SJCRH30 (cell line): ENCODE measurements at regions not wholly inside any gene's neighbourhood (a gene's known extent, or its start where the extent isn't known, plus 50 kb on each side); places are given as distances from the start of the nearest gene placed in this dataset.
A peak's percentile ranks its signal among the peaks of the same experiment; 100 is the strongest.

Source experiments
- DNase-seq, 2 experiments: peaks; one replicate each; pipeline ENCODE4 v3.0.0-alpha.2; 2015 to 2020
- H3K27ac ChIP-seq: fragments of 250-450 bp; sonication (Bioruptor Pico); 2 replicates; pipeline ENCODE4 v1.5.1; 2020; ENCODE audit warnings: mild to moderate bottlenecking, moderate library complexity
- H3K27me3 ChIP-seq: fragments of 250-450 bp; sonication (Bioruptor Pico); 2 replicates; pipeline ENCODE4 v1.5.1; 2020; ENCODE audit warnings: mild to moderate bottlenecking, moderate library complexity
- H3K36me3 ChIP-seq: fragments of 250-450 bp; sonication (Bioruptor Pico); 2 replicates; pipeline ENCODE4 v1.5.1; 2020; ENCODE audit warnings: mild to moderate bottlenecking, moderate library complexity
- H3K4me1 ChIP-seq: fragments of 250-450 bp; sonication (Bioruptor Pico); 2 replicates; pipeline ENCODE4 v1.5.1; 2020; ENCODE audit warnings: mild to moderate bottlenecking, moderate library complexity
- H3K4me3 ChIP-seq: fragments of 250-450 bp; sonication (Bioruptor Pico); 2 replicates; pipeline ENCODE4 v1.5.1; 2020; ENCODE audit warnings: mild to moderate bottlenecking, moderate library complexity
- H3K9me3 ChIP-seq: fragments of 250-450 bp; sonication (Bioruptor Pico); replicated peaks from 2 replicates; pipeline ENCODE4 v1.5.1; 2020; ENCODE audit warnings: mild to moderate bottlenecking, moderate library complexity

GRCh38 chr19:31072451-31072850 lies 276.8 kb downstream of the TSHZ3 start:
- no peaks in the 10 kb centered on the region for H3K4me1 ChIP-seq
- no peaks in the 10 kb centered on the region for H3K36me3 ChIP-seq
- no peak overlapping the region for H3K27ac ChIP-seq
- DNase-seq: no peak
- no peaks in the 10 kb centered on the region for H3K27me3 ChIP-seq
- no peaks in the 10 kb centered on the region for H3K9me3 ChIP-seq
- no peak overlapping the region for H3K4me3 ChIP-seq

GRCh38 chr19:31071136-31071855 lies 277.9 kb downstream of the TSHZ3 start:
- Histone ChIP-seq H3K4me3 (no peak overlapping the region), H3K9me3 (no peaks in the 10 kb centered on the region), H3K27me3 (no peaks in the 10 kb centered on the region), H3K36me3 (no peaks in the 10 kb centered on the region), H3K27ac (no peak overlapping the region), H3K4me1 (peaks cover 6% of the 10 kb centered on the region)
- DNase-seq: no peak

DNA sequence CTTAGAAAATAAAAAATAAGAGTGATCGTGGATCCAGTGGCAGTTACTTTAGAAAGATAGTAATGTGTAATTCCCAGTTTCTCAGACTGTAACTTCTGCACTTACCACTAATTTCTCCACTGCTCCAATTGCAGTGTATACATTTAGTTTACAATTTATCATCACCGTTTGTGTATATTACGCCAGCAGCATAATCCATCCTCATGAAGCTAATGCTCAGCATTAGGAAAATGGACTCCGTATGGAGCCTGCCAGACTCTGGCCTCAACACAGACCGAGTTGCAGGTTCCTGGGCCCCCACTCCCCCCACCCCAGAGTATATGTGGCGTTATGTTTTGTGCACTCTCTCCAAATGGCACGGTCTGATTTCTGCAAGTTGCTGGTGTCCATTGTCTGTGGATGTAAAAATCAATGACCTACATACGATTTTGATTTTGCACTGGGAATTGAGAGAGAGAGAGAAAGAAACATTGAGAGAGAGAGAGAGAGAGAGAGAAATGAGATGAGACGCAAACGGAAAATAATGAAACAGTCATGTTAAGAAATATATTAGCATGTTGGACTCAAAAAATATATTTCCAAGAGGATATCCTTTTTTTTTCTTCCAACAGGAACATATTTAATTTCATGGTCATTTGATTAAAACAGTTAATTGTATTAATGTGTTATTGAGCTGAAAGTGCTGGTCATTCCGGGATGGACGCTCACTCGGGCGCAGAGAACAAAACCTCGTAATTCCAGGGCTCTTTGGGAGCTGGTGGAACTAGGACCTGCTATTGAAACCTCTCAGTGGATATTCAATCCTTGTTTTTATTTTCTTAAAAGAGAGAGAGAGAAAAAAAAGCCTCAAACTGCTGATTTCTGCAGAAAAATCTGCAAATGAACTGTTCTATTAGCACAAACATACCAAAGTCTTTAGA lies 278.8 kb downstream of the TSHZ3 start:
- no peak overlapping the region for H3K4me3 ChIP-seq
- DNase-seq: no peak
- no peaks in the 10 kb centered on the region for H3K9me3 ChIP-seq
- H3K27me3 ChIP-seq: no peaks in the 10 kb centered on the region
- no peaks in the 10 kb centered on the region for H3K36me3 ChIP-seq
- H3K4me1 ChIP-seq: peaks cover 15% of the 10 kb centered on the region
- H3K27ac ChIP-seq: no peak overlapping the region

- Histone ChIP-seq H3K27me3 (no peaks in the 10 kb centered on the region), H3K27ac (no peak overlapping the region), H3K36me3 (no peaks in the 10 kb centered on the region), H3K4me1 (peaks cover 29% of the 10 kb centered on the region), H3K9me3 (no peaks in the 10 kb centered on the region), H3K4me3 (no peak overlapping the region)
- no peak for DNase-seq
These were observed 281.0 kb downstream of the TSHZ3 start for GRCh38 chr19:31068268-31068667.

DNA sequence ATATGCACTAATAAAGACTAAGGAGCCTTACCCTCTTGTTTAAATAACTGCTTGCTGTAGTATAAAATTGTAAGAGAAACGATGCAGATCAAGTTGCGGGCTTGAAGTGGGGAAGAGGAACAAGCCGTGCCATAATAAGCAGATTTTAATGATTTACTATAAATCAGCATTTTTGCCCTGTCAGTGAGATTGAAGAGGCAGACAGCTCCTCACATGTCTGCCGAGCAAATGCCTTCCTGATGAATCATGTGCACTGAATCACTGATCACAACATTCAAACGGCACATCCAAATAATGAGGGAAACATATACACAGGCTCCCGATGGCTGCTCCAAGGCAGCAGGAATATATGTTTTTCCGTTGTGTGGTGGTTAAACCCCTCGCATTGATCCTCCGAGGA lies 282.9 kb downstream of the TSHZ3 start:
- H3K36me3 ChIP-seq: no peaks in the 10 kb centered on the region
- H3K27me3 ChIP-seq: no peaks in the 10 kb centered on the region
- peaks cover 29% of the 10 kb centered on the region for H3K4me1 ChIP-seq
- H3K27ac ChIP-seq: peak overlapping the region; percentile 23
- peak; percentile 27 to 40 for DNase-seq
- H3K9me3 ChIP-seq: no peaks in the 10 kb centered on the region
- no peak overlapping the region for H3K4me3 ChIP-seq

- H3K27me3 ChIP-seq: no peaks in the 10 kb centered on the region
- H3K4me1 ChIP-seq: peaks cover 29% of the 10 kb centered on the region
- no peak overlapping the region for H3K4me3 ChIP-seq
- H3K27ac ChIP-seq: peak overlapping the region; percentile 57
- H3K9me3 ChIP-seq: peaks cover 13% of the 10 kb centered on the region
- no peaks in the 10 kb centered on the region for H3K36me3 ChIP-seq
- peak; percentile 89 to 92 for DNase-seq
These were observed 284.7 kb downstream of the TSHZ3 start for GRCh38 chr19:31064491-31064890.

GRCh38 chr19:31058676-31059340 lies 290.4 kb downstream of the TSHZ3 start:
- peaks cover 13% of the 10 kb centered on the region for H3K9me3 ChIP-seq
- no peaks in the 10 kb centered on the region for H3K36me3 ChIP-seq
- H3K4me3 ChIP-seq: no peak overlapping the region
- no peaks in the 10 kb centered on the region for H3K27me3 ChIP-seq
- DNase-seq: peak; percentile 54 to 61
- H3K27ac ChIP-seq: peak overlapping the region; percentile 16
- peaks cover 20% of the 10 kb centered on the region for H3K4me1 ChIP-seq

DNA sequence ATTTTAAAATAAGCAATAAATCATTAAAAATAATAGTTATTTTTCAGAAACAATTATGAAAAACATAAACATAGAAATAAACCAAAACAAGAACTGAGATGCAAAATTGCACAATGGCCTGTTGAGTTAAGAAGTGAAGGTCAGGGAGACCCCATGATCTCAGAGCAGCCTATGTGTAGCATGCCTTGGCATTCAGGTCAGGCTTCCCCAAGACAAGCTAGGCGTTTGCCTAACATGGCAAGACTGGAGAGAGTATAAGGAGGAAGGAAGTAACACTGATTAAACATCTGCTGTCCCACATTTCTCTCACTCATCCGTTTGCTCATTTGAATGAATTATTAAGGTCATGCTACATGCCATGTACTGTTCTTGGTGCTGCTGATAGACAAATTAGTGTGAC lies 291.8 kb downstream of the TSHZ3 start:
- DNase-seq: no peak
- Histone ChIP-seq H3K36me3 (no peaks in the 10 kb centered on the region), H3K9me3 (peaks cover 16% of the 10 kb centered on the region), H3K4me1 (peaks cover 18% of the 10 kb centered on the region), H3K27ac (no peak overlapping the region), H3K4me3 (no peak overlapping the region), H3K27me3 (no peaks in the 10 kb centered on the region)

- Histone ChIP-seq H3K27ac (no peak overlapping the region), H3K4me1 (peaks cover 18% of the 10 kb centered on the region), H3K27me3 (no peaks in the 10 kb centered on the region), H3K36me3 (no peaks in the 10 kb centered on the region), H3K4me3 (no peak overlapping the region), H3K9me3 (peaks cover 9% of the 10 kb centered on the region)
- DNase-seq: no peak
These were observed 293.8 kb downstream of the TSHZ3 start for GRCh38 chr19:31055454-31055853.

DNA sequence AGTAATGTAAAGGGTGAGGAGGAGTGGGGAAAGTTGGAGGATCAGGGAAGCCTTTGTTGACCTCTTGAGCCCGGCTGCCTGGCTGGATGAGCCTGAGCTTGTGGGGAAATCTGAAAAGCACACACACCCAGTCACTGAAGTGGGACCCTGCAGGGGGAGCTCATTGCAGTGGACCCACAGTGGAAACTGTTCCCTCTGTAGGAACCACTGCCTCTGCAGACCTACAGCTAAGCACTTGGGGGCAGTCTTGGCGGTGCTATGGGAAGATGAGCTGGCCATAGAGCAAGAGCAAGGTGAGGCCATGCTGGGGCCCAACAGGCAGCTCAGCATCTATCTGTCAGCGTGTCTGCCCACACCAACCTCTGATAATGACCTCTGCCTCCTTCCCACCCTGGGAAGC lies 294.8 kb downstream of the TSHZ3 start:
- 0 out of 2 replicates have a peak, but pooled peaks cover 3% of the 10 kb centered on the region for H3K9me3 ChIP-seq
- peaks cover 18% of the 10 kb centered on the region for H3K4me1 ChIP-seq
- H3K27ac ChIP-seq: no peak overlapping the region
- no peaks in the 10 kb centered on the region for H3K36me3 ChIP-seq
- no peak overlapping the region for H3K4me3 ChIP-seq
- no peaks in the 10 kb centered on the region for H3K27me3 ChIP-seq
- DNase-seq: peak; percentile 84 to 88

DNA sequence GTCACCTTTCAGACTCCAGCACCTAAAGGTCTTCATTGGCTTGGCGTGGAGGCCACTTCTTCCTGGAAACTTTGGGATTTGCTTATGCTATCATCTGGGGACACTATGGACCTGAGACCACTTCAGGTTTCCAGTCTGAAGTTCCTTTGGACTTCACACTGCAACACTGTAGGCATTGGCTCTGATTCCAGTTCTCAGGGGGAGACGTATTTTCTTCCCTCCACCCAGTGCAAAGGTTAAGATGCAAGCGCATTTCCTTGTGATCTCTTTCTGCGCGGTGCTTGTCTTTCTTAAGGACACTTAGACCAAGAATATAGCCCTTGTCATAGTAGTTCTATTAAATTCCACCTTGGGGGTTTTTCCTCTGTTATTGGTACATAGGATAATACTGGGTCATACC lies 299.8 kb downstream of the TSHZ3 start:
- Histone ChIP-seq H3K36me3 (no peaks in the 10 kb centered on the region), H3K4me1 (peaks cover 4% of the 10 kb centered on the region), H3K4me3 (no peak overlapping the region), H3K9me3 (0 out of 2 replicates have a peak, but pooled peaks cover 3% of the 10 kb centered on the region), H3K27me3 (no peaks in the 10 kb centered on the region), H3K27ac (no peak overlapping the region)
- DNase-seq: no peak

GRCh38 chr19:31046024-31046423 lies 303.2 kb downstream of the TSHZ3 start:
- no peaks in the 10 kb centered on the region for H3K4me1 ChIP-seq
- H3K27ac ChIP-seq: no peak overlapping the region
- no peaks in the 10 kb centered on the region for H3K36me3 ChIP-seq
- H3K4me3 ChIP-seq: no peak overlapping the region
- no peaks in the 10 kb centered on the region for H3K9me3 ChIP-seq
- no peak for DNase-seq
- no peaks in the 10 kb centered on the region for H3K27me3 ChIP-seq

DNA sequence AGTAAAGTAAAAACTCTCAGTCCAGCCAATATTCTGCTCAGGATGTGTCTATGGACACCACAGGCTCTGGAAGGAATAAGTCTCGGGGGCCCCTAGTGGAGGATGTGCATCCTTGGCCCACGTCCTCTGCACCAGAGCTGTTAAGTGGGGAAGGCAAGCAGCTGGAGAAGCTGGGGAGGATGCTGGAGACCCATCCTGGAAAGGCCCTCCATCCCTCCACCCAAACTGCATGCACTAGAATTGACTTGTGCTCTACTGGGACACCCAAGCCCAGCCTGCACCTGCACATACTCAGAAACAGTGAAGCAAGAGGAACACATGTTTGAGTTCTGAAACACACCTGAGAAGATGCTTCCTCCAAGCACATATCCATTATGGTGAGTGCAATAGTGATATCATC lies 307.8 kb downstream of the TSHZ3 start:
- no peak for DNase-seq
- no peaks in the 10 kb centered on the region for H3K27me3 ChIP-seq
- no peak overlapping the region for H3K4me3 ChIP-seq
- H3K27ac ChIP-seq: no peak overlapping the region
- H3K9me3 ChIP-seq: no peaks in the 10 kb centered on the region
- H3K36me3 ChIP-seq: no peaks in the 10 kb centered on the region
- H3K4me1 ChIP-seq: no peaks in the 10 kb centered on the region

- H3K36me3 ChIP-seq: no peaks in the 10 kb centered on the region
- H3K4me3 ChIP-seq: no peak overlapping the region
- H3K27ac ChIP-seq: no peak overlapping the region
- no peaks in the 10 kb centered on the region for H3K4me1 ChIP-seq
- peaks cover 4% of the 10 kb centered on the region; the same call in 1 of the 2 replicates for H3K9me3 ChIP-seq
- no peak for DNase-seq
- H3K27me3 ChIP-seq: no peaks in the 10 kb centered on the region
These were observed 310.1 kb downstream of the TSHZ3 start for GRCh38 chr19:31039151-31039550.
